ENCODE measurements at regions not wholly inside any gene's neighbourhood (a gene's known extent, or its start where the extent isn't known, plus 50 kb on each side); places are given as distances from the start of the nearest gene placed in this dataset.

DNA sequence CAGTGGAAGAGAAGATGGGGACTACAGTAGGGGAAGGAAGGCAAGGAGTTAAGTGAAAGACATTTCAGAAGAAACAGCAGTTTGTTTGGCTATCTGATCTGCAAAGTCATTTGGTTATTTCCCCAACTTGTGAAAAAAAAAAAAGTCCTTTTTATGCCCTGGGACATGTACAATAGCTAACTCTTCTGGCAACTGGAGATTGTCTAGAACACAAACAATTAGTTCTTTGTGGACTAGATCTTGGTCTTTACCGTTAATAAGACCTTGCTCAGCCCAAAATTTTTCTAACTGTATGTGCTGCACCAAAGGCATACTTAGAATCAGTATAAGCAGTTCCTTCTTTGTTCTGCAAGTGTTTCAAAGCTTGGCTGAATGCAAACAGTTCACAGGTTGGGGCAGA lies 103.5 kb upstream of the NECTIN3 start:
- Histone ChIP-seq H3K4me1 (no peaks in the 10 kb centered on the region), H3K9me3 (replicated peaks) (peaks cover 61% of the 10 kb centered on the region), H3K36me3 (no peaks in the 10 kb centered on the region), H3K27ac (replicated peaks) (no peak overlapping the region), H3K4me3 (no peak overlapping the region), H3K27me3 (ENCODE audit: low read depth) (no peaks in the 10 kb centered on the region)
- DNase-seq = no peak
- intact Hi-C loops (cut with micrococcal nuclease) = no loop called here
- TF ChIP-seq, protein P1, sequence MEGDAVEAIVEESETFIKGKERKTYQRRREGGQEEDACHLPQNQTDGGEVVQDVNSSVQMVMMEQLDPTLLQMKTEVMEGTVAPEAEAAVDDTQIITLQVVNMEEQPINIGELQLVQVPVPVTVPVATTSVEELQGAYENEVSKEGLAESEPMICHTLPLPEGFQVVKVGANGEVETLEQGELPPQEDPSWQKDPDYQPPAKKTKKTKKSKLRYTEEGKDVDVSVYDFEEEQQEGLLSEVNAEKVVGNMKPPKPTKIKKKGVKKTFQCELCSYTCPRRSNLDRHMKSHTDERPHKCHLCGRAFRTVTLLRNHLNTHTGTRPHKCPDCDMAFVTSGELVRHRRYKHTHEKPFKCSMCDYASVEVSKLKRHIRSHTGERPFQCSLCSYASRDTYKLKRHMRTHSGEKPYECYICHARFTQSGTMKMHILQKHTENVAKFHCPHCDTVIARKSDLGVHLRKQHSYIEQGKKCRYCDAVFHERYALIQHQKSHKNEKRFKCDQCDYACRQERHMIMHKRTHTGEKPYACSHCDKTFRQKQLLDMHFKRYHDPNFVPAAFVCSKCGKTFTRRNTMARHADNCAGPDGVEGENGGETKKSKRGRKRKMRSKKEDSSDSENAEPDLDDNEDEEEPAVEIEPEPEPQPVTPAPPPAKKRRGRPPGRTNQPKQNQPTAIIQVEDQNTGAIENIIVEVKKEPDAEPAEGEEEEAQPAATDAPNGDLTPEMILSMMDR (IDR thresholded peaks at IDR 0.05; ENCODE audit: borderline replicate concordance) = no peak

DNA sequence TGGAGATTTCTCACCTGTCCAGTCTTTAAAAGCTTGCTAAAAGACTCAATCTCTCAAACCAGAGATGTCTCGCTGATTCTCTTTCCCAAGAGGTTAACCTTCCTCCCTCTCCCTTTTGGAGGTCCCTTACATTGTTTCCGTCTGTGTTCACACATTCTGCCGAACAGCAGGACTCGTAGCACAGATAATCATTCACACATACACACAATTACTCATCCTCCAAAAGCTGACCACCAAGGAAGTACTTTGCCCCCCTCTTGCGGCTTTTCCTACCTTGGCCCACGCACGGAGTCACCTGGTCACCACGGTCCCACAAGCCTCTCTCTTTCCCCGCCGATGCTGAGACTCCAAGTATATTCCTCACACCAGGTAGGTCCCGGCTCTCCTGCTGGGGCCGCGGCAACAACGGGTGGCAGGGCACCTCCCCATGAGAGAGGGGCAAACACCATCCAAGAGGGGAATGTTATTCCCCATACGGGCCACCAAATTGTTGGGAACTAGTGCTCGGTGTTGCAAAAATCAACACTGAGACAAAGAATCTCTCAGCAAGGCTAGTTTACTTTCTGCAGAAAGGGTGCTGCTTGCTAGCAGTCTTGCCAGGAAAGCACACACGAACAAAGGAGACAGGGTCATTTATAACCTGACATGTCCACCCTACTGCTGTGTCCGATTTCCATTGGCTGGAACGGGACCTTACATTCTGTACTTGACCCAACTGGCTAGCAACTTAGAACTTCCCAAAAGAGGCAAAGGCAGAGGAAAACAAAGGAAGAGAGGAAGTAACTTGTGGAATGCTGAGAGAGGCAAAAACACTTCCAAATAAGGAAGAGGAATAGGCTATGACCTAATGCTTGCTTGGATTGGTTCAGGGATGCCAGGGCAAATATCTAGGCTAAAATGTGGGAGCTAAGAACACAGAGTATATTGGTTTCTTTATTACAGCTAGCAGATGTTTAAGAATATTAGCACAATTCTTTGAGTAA lies 102.1 kb upstream of the NECTIN3 start:
- Histone ChIP-seq H3K27me3 (ENCODE audit: low read depth) (no peaks in the 10 kb centered on the region), H3K36me3 (no peaks in the 10 kb centered on the region), H3K4me1 (no peaks in the 10 kb centered on the region), H3K9me3 (replicated peaks) (peaks cover 47% of the 10 kb centered on the region), H3K27ac (replicated peaks) (no peak overlapping the region), H3K4me3 (no peak overlapping the region)
- no peak for DNase-seq
- TF ChIP-seq, protein P1 (IDR thresholded peaks at IDR 0.05; ENCODE audit: borderline replicate concordance) = no peak
- intact Hi-C loops (cut with micrococcal nuclease) = no loop called here

DNA sequence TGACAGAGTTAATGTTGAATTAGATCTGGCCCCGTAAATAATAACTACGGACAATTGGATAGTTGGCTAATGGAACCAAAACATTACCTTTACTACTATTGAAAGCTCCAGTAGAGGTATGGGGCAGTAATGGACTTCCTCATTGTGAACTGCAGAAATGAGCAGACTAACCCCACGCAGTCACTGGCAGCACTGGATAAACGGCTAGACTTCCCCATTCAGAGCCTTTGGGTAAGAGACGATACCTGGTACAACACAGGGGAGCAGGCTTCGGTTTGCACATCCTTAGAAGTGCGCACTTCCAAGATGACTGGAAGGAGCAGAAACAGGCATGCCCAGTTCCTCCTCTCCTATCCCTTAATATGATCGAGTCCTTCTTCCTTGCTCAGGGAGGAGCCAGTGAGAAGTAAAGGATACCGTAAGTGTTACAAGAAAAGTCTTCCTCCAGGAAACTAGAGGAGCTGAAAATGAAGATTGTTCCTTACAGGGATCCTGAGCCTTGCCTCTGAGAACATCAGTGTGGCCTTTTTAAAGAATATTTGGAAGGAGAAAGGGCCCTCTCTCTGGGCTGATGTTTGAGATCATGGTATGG lies 100.5 kb upstream of the NECTIN3 start:
- H3K36me3 ChIP-seq = no peaks in the 10 kb centered on the region
- H3K27ac ChIP-seq (replicated peaks) = no peak overlapping the region
- peaks cover 32% of the 10 kb centered on the region for H3K9me3 ChIP-seq (replicated peaks)
- no peak overlapping the region for H3K4me3 ChIP-seq
- DNase-seq = no peak
- no peaks in the 10 kb centered on the region for H3K4me1 ChIP-seq
- no peaks in the 10 kb centered on the region for H3K27me3 ChIP-seq (ENCODE audit: low read depth)
- TF ChIP-seq, protein P1 (IDR thresholded peaks at IDR 0.05; ENCODE audit: borderline replicate concordance) = no peak
- intact Hi-C loops (cut with micrococcal nuclease) = no loop called here

DNA sequence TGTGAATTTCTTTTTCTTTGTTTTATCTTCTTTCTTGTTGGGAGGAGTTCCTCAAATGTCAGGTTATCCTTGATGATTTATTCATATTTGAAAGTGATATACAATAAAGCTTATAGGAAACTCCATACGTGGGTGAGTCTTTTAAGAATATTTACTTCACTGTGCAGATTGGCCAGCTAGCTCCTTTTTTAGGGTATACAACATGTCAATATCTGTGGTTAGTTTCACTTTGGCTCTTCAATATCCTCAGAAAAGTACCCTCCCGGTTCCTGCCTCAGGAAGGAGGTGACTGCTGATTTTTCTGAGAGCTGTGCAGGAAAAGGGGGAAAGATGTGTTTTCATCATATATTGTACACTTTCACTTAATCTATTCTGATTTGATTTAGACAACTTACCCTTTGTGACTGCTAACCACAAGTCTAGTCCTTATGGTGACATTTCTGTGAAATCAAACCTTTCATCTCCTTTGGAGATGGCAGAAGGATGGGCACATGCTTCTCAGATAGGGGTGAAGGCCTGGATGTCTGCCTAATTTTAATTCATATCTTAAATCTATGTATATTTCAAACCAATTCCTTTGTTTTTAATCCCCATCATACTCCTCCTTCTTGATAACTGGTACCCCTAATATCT lies 98.2 kb upstream of the NECTIN3 start:
- Histone ChIP-seq H3K36me3 (no peaks in the 10 kb centered on the region), H3K27me3 (ENCODE audit: low read depth) (no peaks in the 10 kb centered on the region), H3K9me3 (replicated peaks) (peaks cover 29% of the 10 kb centered on the region), H3K4me3 (no peak overlapping the region), H3K4me1 (no peaks in the 10 kb centered on the region), H3K27ac (replicated peaks) (no peak overlapping the region)
- intact Hi-C loops (cut with micrococcal nuclease) = no loop called here
- no peak for DNase-seq
- TF ChIP-seq, protein P1 (IDR thresholded peaks at IDR 0.05; ENCODE audit: borderline replicate concordance) = no peak

DNA sequence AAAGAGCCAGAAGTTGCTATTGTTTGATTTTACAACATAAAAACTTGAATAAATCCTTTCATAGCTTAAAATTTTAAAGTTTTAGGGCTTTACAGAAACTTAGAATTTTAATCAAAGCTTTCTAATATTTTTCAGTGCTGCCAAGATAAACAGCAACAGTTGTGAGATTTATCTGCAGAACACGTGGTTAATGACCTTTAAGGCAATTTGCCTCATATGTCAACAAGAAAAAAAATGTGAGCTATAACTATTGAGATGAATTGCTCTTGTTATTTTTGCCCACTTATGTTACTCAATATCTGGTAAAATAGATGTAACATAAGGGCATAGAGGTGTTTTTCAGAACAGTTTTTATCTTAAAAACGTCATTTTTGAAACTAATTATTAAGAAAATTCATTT lies 96.7 kb upstream of the NECTIN3 start:
- no peak overlapping the region for H3K27ac ChIP-seq (replicated peaks)
- H3K4me1 ChIP-seq = no peaks in the 10 kb centered on the region
- DNase-seq = no peak
- TF ChIP-seq, protein P1 (IDR thresholded peaks at IDR 0.05; ENCODE audit: borderline replicate concordance) = no peak
- intact Hi-C loops (cut with micrococcal nuclease) = no loop called here
- no peak overlapping the region for H3K4me3 ChIP-seq
- H3K9me3 ChIP-seq (replicated peaks) = peaks cover 16% of the 10 kb centered on the region
- H3K36me3 ChIP-seq = no peaks in the 10 kb centered on the region
- H3K27me3 ChIP-seq (ENCODE audit: low read depth) = no peaks in the 10 kb centered on the region
